ENCODE measurements at regions not wholly inside any gene's neighbourhood (a gene's known extent, or its start where the extent isn't known, plus 50 kb on each side); places are given as distances from the start of the nearest gene placed in this dataset.

DNA sequence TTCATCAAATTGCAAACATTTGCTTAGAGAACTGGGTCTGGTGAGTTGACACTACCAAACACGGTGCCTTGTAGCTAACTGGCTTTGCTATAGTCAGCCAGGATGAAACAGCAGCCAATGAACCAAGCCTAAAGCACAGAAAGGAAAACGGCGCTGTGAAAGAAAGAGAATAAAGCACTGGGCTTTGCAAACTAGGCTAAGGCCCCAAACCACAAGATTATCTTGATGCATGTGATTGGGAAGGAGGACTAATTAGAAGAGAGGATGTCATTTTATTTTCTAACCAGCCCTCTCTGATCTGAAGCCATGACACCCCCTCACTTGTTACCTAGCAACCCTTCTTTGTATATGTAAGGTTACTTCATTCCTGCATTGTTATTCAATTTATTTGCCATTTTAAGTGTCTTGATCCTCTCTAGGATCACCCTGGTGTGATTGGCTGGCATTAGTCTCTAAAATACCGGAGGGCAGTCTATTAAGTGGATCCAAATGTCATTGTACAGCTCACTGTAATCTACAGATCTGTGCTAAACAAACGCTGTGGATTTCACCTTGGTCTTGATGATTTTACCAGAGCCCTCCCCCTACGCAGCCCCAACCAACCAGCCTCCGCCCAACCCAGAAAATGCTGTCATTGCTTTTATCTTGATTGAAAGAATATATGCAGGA lies 395.4 kb upstream of the ACVR2A start:
- TF ChIP-seq, protein P1, sequence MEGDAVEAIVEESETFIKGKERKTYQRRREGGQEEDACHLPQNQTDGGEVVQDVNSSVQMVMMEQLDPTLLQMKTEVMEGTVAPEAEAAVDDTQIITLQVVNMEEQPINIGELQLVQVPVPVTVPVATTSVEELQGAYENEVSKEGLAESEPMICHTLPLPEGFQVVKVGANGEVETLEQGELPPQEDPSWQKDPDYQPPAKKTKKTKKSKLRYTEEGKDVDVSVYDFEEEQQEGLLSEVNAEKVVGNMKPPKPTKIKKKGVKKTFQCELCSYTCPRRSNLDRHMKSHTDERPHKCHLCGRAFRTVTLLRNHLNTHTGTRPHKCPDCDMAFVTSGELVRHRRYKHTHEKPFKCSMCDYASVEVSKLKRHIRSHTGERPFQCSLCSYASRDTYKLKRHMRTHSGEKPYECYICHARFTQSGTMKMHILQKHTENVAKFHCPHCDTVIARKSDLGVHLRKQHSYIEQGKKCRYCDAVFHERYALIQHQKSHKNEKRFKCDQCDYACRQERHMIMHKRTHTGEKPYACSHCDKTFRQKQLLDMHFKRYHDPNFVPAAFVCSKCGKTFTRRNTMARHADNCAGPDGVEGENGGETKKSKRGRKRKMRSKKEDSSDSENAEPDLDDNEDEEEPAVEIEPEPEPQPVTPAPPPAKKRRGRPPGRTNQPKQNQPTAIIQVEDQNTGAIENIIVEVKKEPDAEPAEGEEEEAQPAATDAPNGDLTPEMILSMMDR (conservative IDR thresholded peaks at IDR 0.05; ENCODE audit: low read depth, low read length) = no peak
- peak; percentile 82 for DNase-seq (ENCODE audit: low read depth)
- no peak overlapping the region for H3K4me3 ChIP-seq (ENCODE audit: low read length)

GRCh38 chr2:147442816-147443215 lies 402.0 kb upstream of the ACVR2A start:
- TF ChIP-seq, protein P1 (conservative IDR thresholded peaks at IDR 0.05; ENCODE audit: low read depth, low read length) = no peak
- no peak for DNase-seq (ENCODE audit: low read depth)
- H3K4me3 ChIP-seq (ENCODE audit: low read length) = no peak overlapping the region

- H3K4me3 ChIP-seq (ENCODE audit: low read length) = no peak overlapping the region
- TF ChIP-seq, protein P1 (conservative IDR thresholded peaks at IDR 0.05; ENCODE audit: low read depth, low read length) = no peak
- DNase-seq (ENCODE audit: low read depth) = no peak
Measured at GRCh38 chr2:147441182-147441581, 403.6 kb upstream of the ACVR2A start.

DNA sequence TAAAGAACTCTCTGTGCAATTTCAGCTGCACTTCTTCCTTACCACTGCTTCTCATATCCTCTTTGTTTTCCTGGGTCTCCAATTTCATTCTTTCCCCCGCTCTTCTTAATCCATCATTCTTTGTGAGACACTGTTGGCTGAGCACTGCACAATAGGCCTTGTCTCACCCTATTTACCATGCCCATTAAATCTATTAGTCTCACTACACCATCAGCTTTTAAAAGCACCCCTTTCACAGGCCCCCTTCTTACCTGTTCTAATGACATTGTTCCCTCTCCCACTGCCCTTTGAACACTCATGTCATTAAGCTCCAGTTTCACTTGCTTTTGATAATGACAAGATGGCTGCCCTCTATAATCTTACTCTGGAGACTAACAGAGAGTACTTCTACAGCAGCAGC lies 404.1 kb upstream of the ACVR2A start:
- TF ChIP-seq, protein P1 (conservative IDR thresholded peaks at IDR 0.05; ENCODE audit: low read depth, low read length) = no peak
- no peak overlapping the region for H3K4me3 ChIP-seq (ENCODE audit: low read length)
- no peak for DNase-seq (ENCODE audit: low read depth)

- TF ChIP-seq, protein P1 (conservative IDR thresholded peaks at IDR 0.05; ENCODE audit: low read depth, low read length) = no peak
- no peak overlapping the region for H3K4me3 ChIP-seq (ENCODE audit: low read length)
- no peak for DNase-seq (ENCODE audit: low read depth)
Measured at GRCh38 chr2:147439986-147440385, 404.8 kb upstream of the ACVR2A start.

DNA sequence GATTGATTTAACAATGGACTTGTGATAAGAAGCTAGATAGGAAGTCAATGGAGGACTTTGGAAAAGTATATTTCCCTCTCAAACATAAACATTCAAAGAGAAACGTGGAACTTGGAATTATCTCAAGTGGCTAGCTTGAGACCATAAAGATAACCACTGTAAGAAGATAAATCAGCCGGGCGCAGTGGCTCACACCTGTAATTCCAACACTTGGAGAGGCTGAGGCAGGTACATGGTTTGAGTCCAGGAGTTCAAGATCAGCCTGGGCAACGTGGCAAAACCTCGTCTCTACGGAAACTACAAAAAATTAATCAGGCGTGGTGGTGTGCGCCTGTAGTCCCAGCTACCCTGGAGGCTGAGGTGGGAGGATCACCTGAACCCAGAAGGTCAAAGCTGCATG lies 405.9 kb upstream of the ACVR2A start:
- H3K4me3 ChIP-seq (ENCODE audit: low read length) = no peak overlapping the region
- DNase-seq (ENCODE audit: low read depth) = no peak
- TF ChIP-seq, protein P1 (conservative IDR thresholded peaks at IDR 0.05; ENCODE audit: low read depth, low read length) = no peak

- no peak for DNase-seq (ENCODE audit: low read depth)
- H3K4me3 ChIP-seq (ENCODE audit: low read length) = no peak overlapping the region
- TF ChIP-seq, protein P1 (conservative IDR thresholded peaks at IDR 0.05; ENCODE audit: low read depth, low read length) = no peak
Measured at GRCh38 chr2:147433822-147434221, 411.0 kb upstream of the ACVR2A start.
